GM18861 (cell line): ENCODE measurements at regions not wholly inside any gene's neighbourhood (a gene's known extent, or its start where the extent isn't known, plus 50 kb on each side); places are given as distances from the start of the nearest gene placed in this dataset.

ENCODE experiments used
- ATAC-seq: cut with Tn5 transposase; IDR thresholded peaks from one replicate; pipeline ENCODE4 v1.9.1; 2021; ENCODE audit not compliant: unreplicated experiment

GRCh38 chr18:24818441-24818840 lies 358.0 kb downstream of the HRH4 start:
- no peak for ATAC-seq

- ATAC-seq, result no peak
Measured at GRCh38 chr18:24819141-24819890, 358.9 kb downstream of the HRH4 start.

GRCh38 chr18:24825397-24825796 lies 365.0 kb downstream of the HRH4 start:
- ATAC-seq, result no peak

GRCh38 chr18:24826605-24827004 lies 366.2 kb downstream of the HRH4 start:
- no peak for ATAC-seq

- no peak for ATAC-seq
Measured at GRCh38 chr18:24827501-24827900, 367.1 kb downstream of the HRH4 start.

- ATAC-seq, result no peak
Measured at GRCh38 chr18:24831081-24831480, 370.6 kb downstream of the HRH4 start.

GRCh38 chr18:24831871-24832665 lies 371.6 kb downstream of the HRH4 start:
- no peak for ATAC-seq

GRCh38 chr18:24835751-24836150 lies 375.3 kb downstream of the HRH4 start:
- no peak for ATAC-seq

GRCh38 chr18:24837066-24837465 lies 376.6 kb downstream of the HRH4 start:
- no peak for ATAC-seq

GRCh38 chr18:24840051-24840450 lies 379.6 kb downstream of the HRH4 start:
- no peak for ATAC-seq

- no peak for ATAC-seq
Measured at GRCh38 chr18:24840640-24841039, 380.2 kb downstream of the HRH4 start.

- ATAC-seq, result no peak
Measured at GRCh38 chr18:24841536-24841935, 381.1 kb downstream of the HRH4 start.

GRCh38 chr18:24843123-24843522 lies 382.7 kb downstream of the HRH4 start:
- no peak for ATAC-seq

- no peak for ATAC-seq
Measured at GRCh38 chr18:24846138-24846537, 385.7 kb downstream of the HRH4 start.

GRCh38 chr18:24850532-24850931 lies 390.1 kb downstream of the HRH4 start:
- no peak for ATAC-seq

GRCh38 chr18:24853076-24853475 lies 392.6 kb downstream of the HRH4 start:
- ATAC-seq, result no peak

- no peak for ATAC-seq
Measured at GRCh38 chr18:24860978-24861680, 400.7 kb downstream of the HRH4 start.

GRCh38 chr18:24862201-24862816 lies 401.9 kb downstream of the HRH4 start:
- no peak for ATAC-seq

- ATAC-seq, result no peak
Measured at GRCh38 chr18:24868311-24868710, 407.9 kb downstream of the HRH4 start.

GRCh38 chr18:24868760-24869237 lies 408.4 kb downstream of the HRH4 start:
- no peak for ATAC-seq

- no peak for ATAC-seq
Measured at GRCh38 chr18:24869285-24869684, 408.8 kb downstream of the HRH4 start.
